ENCODE measurements at regions not wholly inside any gene's neighbourhood (a gene's known extent, or its start where the extent isn't known, plus 50 kb on each side); places are given as distances from the start of the nearest gene placed in this dataset.

DNA sequence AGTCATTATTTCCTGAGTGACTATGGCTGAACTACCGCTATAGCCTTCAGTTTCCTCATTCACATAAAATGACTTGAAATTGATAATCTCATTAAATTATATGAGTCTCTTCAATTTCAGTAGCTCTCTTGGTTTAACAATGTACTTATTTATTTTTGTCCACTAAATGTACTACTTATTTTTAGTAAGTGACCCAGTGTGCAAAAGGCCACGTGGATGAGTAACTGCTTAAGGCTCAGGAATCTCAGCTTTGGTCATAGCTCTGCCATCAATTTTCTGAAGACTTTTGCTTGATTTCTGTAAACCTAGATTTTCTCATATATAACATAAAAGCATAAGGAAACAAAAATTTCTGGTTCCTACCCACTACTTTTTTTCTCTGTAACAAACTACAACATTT is 1132.9 kb upstream of the CDH8 start:
- Histone ChIP-seq H4K20me1 (ENCODE audit: control insufficient read depth, insufficient read depth) (no peaks in the 10 kb centered on the region), H3K4me3 (no peak overlapping the region), H3K9me3 (replicated peaks; ENCODE audit: control insufficient read depth, insufficient read depth, low read length) (no peaks in the 10 kb centered on the region), H3K79me2 (ENCODE audit: control insufficient read depth, insufficient read depth, low read length) (no peaks in the 10 kb centered on the region), H3K9ac (ENCODE audit: control insufficient read depth, insufficient read depth, low read length) (no peak overlapping the region), H2AFZ (ENCODE audit: control insufficient read depth, low read depth, low read length) (no peak overlapping the region), H3K27me3 (replicated peaks in 1 of 2; ENCODE audit: control insufficient read depth in 2 of 2, insufficient read depth in 2 of 2, low read length in 1 of 2) (no peaks in the 10 kb centered on the region), H3K4me2 (ENCODE audit: control insufficient read depth, insufficient read depth) (no peak overlapping the region), H3K4me1 (ENCODE audit: control insufficient read depth, insufficient read depth, low read length) (no peaks in the 10 kb centered on the region), H3K36me3 (ENCODE audit: control insufficient read depth in 2 of 2, insufficient read depth in 2 of 2, low read length in 1 of 2) (no peaks in the 10 kb centered on the region), H3K27ac (ENCODE audit: control insufficient read depth, insufficient read depth) (no peak overlapping the region)
- ChIA-PET POLR2A (no interaction called here), RAD21 (ENCODE audit: unreplicated experiment) (no interaction called here), SMC1A (ENCODE audit: uncharacterized antibody, unreplicated experiment) (interaction anchor here (2.6 kb wide), 1 partner anchor 11 kb away, joined by 8 read pairs; no protein-coding TSS in a partner anchor), CTCF (no interaction called here)
- no peak for ATAC-seq
- 50% methylated on average over 2 of the region's 2 CpGs for WGBS (ENCODE audit: insufficient coverage, insufficient replicate concordance, low lambda C conversion rate, missing lambda C conversion rate)
- BruUV-seq (replicated peaks) = no TSS peak
- in situ Hi-C loops (cut with MboI) = no loop called here
- no peak for FAIRE-seq
- TF ChIP-seq NRF1 (conservative IDR thresholded peaks at IDR 0.05; ENCODE audit: low read depth, low read length) (no peak), TARDBP (IDR thresholded peaks at IDR 0.05; ENCODE audit: borderline replicate concordance) (no peak)
- DNase-seq (ENCODE audit: low read depth, low spot score) = no peak
- intact Hi-C loops (cut with micrococcal nuclease; ENCODE audit: unreplicated experiment) = loop anchor here (10.0 kb wide), 1 partner anchor 1944 kb away; no protein-coding TSS in a partner anchor

DNA sequence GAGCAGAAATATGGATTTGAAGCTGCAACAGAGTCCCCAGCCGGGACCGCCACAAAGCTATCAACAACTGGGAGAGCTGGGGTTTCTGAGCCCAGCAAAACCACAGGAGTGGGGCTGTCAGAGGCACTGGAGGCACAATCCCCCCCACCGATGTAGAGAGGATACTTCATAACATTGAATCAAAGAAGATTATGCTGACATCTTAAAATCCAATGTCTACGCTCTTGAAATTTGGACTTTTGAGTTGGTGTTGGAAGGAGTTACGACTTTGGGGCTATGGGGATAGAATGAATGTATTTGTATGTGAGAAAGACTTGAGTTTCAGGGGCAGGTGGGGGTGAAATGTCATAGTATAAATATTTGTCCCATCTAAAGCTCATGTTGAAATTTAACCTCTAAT is 1121.6 kb upstream of the CDH8 start:
- no peak overlapping the region for H3K4me2 ChIP-seq (ENCODE audit: control insufficient read depth, insufficient read depth)
- WGBS (ENCODE audit: insufficient coverage, insufficient replicate concordance, low lambda C conversion rate, missing lambda C conversion rate) = 35% methylated on average over 5 of the region's 5 CpGs
- ATAC-seq (no peak), DNase-seq (ENCODE audit: low read depth, low spot score) (no peak), FAIRE-seq (no peak)
- RAD21 ChIA-PET (ENCODE audit: unreplicated experiment) = no interaction called here
- TF ChIP-seq, protein P1, sequence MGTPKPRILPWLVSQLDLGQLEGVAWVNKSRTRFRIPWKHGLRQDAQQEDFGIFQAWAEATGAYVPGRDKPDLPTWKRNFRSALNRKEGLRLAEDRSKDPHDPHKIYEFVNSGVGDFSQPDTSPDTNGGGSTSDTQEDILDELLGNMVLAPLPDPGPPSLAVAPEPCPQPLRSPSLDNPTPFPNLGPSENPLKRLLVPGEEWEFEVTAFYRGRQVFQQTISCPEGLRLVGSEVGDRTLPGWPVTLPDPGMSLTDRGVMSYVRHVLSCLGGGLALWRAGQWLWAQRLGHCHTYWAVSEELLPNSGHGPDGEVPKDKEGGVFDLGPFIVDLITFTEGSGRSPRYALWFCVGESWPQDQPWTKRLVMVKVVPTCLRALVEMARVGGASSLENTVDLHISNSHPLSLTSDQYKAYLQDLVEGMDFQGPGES (IDR thresholded peaks at IDR 0.05) = no peak
- H3K9ac ChIP-seq (ENCODE audit: control insufficient read depth, insufficient read depth, low read length) = no peak overlapping the region
- no peak overlapping the region for H3K4me3 ChIP-seq
- in situ Hi-C loops (cut with MboI) (no loop called here), intact Hi-C loops (cut with micrococcal nuclease; ENCODE audit: unreplicated experiment) (no loop called here)
- BruUV-seq (replicated peaks) = no TSS peak
- no peaks in the 10 kb centered on the region for H3K4me1 ChIP-seq (ENCODE audit: control insufficient read depth, insufficient read depth, low read length)
- H2AFZ ChIP-seq (ENCODE audit: control insufficient read depth, low read depth, low read length) = no peak overlapping the region
- no peaks in the 10 kb centered on the region for H3K27me3 ChIP-seq (replicated peaks in 1 of 2; ENCODE audit: control insufficient read depth in 2 of 2, insufficient read depth in 2 of 2, low read length in 1 of 2)
- no peaks in the 10 kb centered on the region for H3K79me2 ChIP-seq (ENCODE audit: control insufficient read depth, insufficient read depth, low read length)
- H3K9me3 ChIP-seq (replicated peaks; ENCODE audit: control insufficient read depth, insufficient read depth, low read length) = no peaks in the 10 kb centered on the region
- CTCF ChIA-PET = interaction anchor here (0.6 kb wide), 1 partner anchor 19 kb away, joined by 3 read pairs; no protein-coding TSS in a partner anchor
- no peaks in the 10 kb centered on the region for H3K36me3 ChIP-seq (ENCODE audit: control insufficient read depth in 2 of 2, insufficient read depth in 2 of 2, low read length in 1 of 2)
- H3K27ac ChIP-seq (ENCODE audit: control insufficient read depth, insufficient read depth) = no peak overlapping the region
- H4K20me1 ChIP-seq (ENCODE audit: control insufficient read depth, insufficient read depth) = no peaks in the 10 kb centered on the region
- POLR2A ChIA-PET = no interaction called here
- SMC1A ChIA-PET (ENCODE audit: uncharacterized antibody, unreplicated experiment) = interaction anchor here (2.7 kb wide), 1 partner anchor 11 kb away, joined by 8 read pairs; no protein-coding TSS in a partner anchor
